Aorta (tissue), 5 donors: ENCODE measurements at regions not wholly inside any gene's neighbourhood (a gene's known extent, or its start where the extent isn't known, plus 50 kb on each side); places are given as distances from the start of the nearest gene placed in this dataset.

ENCODE experiments used
- ATAC-seq: fragments of 200-7000 bp; cut with Tn5 transposase; one replicate; pipeline ENCODE4 v1.9.1; 2022; ENCODE audit warnings: moderate library complexity; ENCODE audit not compliant: low FRiP score
- DNase-seq, 2 donors: peaks; one replicate each; pipeline ENCODE4 v3.0.0-alpha.2; 2020
- H3K27ac ChIP-seq, 2 donors: one replicate each; pipeline ENCODE4 v1.5.1; 2013; ENCODE audit warnings: low read length in 2 of 2, mild to moderate bottlenecking in 2 of 2, moderate library complexity in 2 of 2, control low read depth in 1 of 2, inconsistent platforms in 1 of 2, low read depth in 1 of 2
- H3K27me3 ChIP-seq, 2 donors: one replicate each; pipeline ENCODE4 v1.6.1; 2013; ENCODE audit warnings: control low read depth in 1 of 2, low read length in 1 of 2, mild to moderate bottlenecking in 1 of 2, moderate library complexity in 1 of 2; ENCODE audit not compliant: insufficient read depth in 2 of 2, control insufficient read depth in 1 of 2
- H3K36me3 ChIP-seq, 2 donors: one replicate each; pipeline ENCODE4 v1.6.1; 2013; ENCODE audit warnings: control low read depth in 1 of 2, low read length in 1 of 2, mild to moderate bottlenecking in 1 of 2; ENCODE audit not compliant: insufficient read depth in 2 of 2, control insufficient read depth in 1 of 2
- H3K4me1 ChIP-seq, 2 donors: one replicate each; pipeline ENCODE4 v1.6.1; 2013; ENCODE audit warnings: low read length in 2 of 2, control low read depth in 1 of 2, mild to moderate bottlenecking in 1 of 2, moderate library complexity in 1 of 2; ENCODE audit not compliant: insufficient read depth in 2 of 2, control insufficient read depth in 1 of 2
- H3K4me3 ChIP-seq, 2 donors: one replicate each; pipeline ENCODE4 v1.5.1; 2013; ENCODE audit warnings: low read length in 2 of 2, control low read depth in 1 of 2, mild to moderate bottlenecking in 1 of 2
- H3K9me3 ChIP-seq: one replicate; pipeline ENCODE4 v1.6.1; 2013; ENCODE audit warnings: mild to moderate bottlenecking, low read length; ENCODE audit not compliant: control insufficient read depth
- WGBS, 2 donors: extraction: QIAGEN DNeasy Blood & Tissue Kit; methylation state at CpG; one replicate each; pipeline ENCODE4 v1.1.7; 2013; 5-methylcytosine and 5-hydroxymethylcytosine counted together
- intact Hi-C, 2 donors: fragments of 100-400 bp; cut with DNase I; formaldehyde crosslinking; loops; one replicate each; pipeline versions ENCODE4 v1.14.2 to v1.15.0; 2022
- donor health status: healthy with polysubstance abuse.
- donor health status: Bipolar disorder and iron deficiency.
- donor health status: DM: no; HTN: no; CAD: no.
- donor health status: DM: no; HTN: no; CAD: no.
- donor health status: DM: yes; HTN: yes; CAD: no.

DNA sequence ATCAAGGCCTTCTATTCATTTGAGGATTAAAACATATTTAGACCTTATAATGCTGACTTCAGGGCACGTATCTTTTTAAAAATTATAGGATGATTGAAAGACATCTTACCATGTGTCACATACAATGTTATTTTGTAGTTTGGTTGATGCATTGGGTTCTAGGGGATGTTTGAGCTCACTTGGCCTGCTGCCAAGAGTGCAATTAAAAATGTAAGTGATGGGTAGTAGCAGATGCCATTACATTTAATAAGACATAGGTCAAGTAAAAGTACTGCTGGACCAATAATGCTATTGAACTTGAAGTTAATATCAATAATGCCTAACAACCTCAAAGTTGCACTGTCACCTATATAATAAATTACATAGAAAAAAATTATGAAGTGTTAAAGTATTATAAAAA lies 616.5 kb upstream of the RGS18 start:
- no peak for ATAC-seq
- no peaks in the 10 kb centered on the region for H3K27me3 ChIP-seq
- H3K4me1 ChIP-seq = no peaks in the 10 kb centered on the region
- 47 to 70% methylated on average over 1 of the region's 1 CpG for WGBS, 2 donors
- no peak overlapping the region for H3K27ac ChIP-seq
- no peak for DNase-seq
- H3K9me3 ChIP-seq = no peaks in the 10 kb centered on the region
- H3K36me3 ChIP-seq = no peaks in the 10 kb centered on the region
- no peak overlapping the region for H3K4me3 ChIP-seq
- intact Hi-C loops = no loop called here

DNA sequence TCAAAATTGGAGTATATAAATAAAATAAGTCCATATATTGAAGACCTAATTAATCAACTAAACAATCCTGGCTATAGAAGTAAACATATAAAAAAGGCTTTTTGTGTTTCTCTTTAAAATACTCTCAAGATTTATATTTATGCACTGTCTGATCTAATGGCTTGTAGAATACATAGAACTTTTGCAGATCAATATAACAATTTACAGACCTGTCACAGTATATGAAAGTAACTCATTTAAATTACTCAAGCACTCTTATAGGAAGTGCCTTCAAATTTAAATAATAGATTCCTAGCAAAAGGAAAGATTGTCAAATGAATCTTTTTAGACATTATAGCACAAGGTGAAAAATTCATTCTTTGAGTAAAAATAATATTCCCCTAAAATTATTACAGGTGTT lies 615.8 kb upstream of the RGS18 start:
- no peaks in the 10 kb centered on the region for H3K4me1 ChIP-seq
- DNase-seq (no peak), ATAC-seq (no peak)
- no peaks in the 10 kb centered on the region for H3K36me3 ChIP-seq
- no peaks in the 10 kb centered on the region for H3K27me3 ChIP-seq
- H3K4me3 ChIP-seq = no peak overlapping the region
- H3K9me3 ChIP-seq = no peaks in the 10 kb centered on the region
- intact Hi-C loops = no loop called here
- no peak overlapping the region for H3K27ac ChIP-seq

DNA sequence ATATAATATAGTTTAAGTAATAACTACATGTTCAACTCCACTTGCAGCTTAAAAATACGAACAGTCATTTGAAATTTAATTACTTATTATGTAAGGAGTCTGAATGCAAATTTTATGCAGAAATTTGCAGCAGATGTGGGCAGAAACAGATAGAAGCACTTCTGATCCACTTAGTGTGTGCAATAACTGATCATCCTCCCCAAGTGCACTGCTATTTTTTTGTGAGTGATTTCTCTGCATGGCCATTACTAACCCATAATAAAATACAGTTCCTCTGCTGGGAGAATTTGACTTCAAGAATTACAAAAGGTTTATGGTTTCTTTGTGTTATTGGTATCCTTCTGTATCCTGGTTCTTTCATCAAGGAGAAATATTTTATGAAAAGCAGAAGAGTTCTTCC lies 611.5 kb upstream of the RGS18 start:
- WGBS, 2 donors = 73 to 86% methylated on average over 1 of the region's 1 CpG
- Histone ChIP-seq H3K36me3 (no peaks in the 10 kb centered on the region), H3K27me3 (no peaks in the 10 kb centered on the region), H3K9me3 (no peaks in the 10 kb centered on the region), H3K4me1 (no peaks in the 10 kb centered on the region), H3K27ac (no peak overlapping the region), H3K4me3 (no peak overlapping the region)
- ATAC-seq = no peak
- intact Hi-C loops = no loop called here
- DNase-seq = no peak

DNA sequence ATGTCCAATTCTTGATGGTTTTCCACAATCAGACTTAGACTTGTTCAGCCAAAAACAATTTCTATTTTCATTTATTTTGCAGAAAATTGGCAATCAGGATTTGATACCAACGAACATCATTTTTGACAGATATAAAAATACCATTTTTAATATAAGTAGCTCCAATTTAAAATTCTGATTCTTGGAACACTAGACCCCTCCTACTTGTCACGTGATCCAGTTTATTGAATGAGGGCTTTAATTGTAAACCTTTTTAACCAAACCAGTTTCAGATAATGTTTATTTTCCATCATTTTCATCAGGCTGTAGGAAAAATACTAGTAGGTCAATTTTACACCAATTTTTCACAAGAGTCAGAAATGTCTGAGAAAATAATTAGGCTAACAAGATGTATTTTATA lies 607.2 kb upstream of the RGS18 start:
- no peaks in the 10 kb centered on the region for H3K4me1 ChIP-seq
- intact Hi-C loops = no loop called here
- no peak for ATAC-seq
- 67 to 72% methylated on average over 2 of the region's 2 CpGs for WGBS, 2 donors
- H3K4me3 ChIP-seq = no peak overlapping the region
- H3K36me3 ChIP-seq = no peaks in the 10 kb centered on the region
- H3K27me3 ChIP-seq = no peaks in the 10 kb centered on the region
- DNase-seq = no peak
- no peaks in the 10 kb centered on the region for H3K9me3 ChIP-seq
- H3K27ac ChIP-seq = no peak overlapping the region

DNA sequence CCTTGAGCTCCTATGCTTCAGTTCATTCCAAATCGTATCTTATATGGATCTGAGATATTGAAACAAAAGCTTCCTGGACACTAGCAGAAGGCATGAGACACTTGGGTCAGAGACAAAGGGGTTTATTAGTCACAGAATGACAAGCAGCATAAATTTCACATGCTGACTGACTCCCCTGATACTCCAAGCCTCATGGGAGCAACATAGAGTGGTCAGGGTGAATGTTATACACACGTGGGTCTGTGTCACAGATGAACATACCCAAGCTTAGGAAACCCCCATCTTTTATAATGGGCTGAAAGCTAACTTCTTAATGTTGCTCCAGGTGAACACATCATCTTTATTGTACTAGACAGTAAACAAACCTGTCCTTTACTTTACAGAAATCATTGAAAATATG lies 599.9 kb upstream of the RGS18 start:
- H3K27me3 ChIP-seq = no peaks in the 10 kb centered on the region
- no peaks in the 10 kb centered on the region for H3K36me3 ChIP-seq
- no peak overlapping the region for H3K27ac ChIP-seq
- no peaks in the 10 kb centered on the region for H3K9me3 ChIP-seq
- 61 to 63% methylated on average over 2 of the region's 2 CpGs for WGBS, 2 donors
- DNase-seq (no peak), ATAC-seq (no peak)
- H3K4me3 ChIP-seq = no peak overlapping the region
- intact Hi-C loops = no loop called here
- no peaks in the 10 kb centered on the region for H3K4me1 ChIP-seq

DNA sequence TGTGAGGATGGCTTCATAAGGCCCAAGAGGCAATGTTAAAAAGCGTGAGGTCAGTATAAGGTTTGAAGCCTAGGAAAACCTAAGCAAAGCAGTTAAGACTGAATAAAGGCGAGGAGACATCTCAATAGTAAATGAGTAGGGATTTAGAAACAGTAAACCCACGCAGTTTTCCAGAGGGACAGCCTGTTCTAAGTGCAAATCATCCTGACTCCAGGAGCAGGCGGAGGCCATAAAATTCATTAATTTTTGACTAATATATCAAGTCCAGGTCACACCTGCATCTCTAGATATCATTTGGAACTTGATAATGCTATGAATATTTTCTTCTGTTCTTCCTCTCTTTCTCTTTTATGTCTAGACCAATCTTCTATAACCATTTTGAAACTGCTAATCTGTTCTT lies 597.0 kb upstream of the RGS18 start:
- Histone ChIP-seq H3K4me1 (no peaks in the 10 kb centered on the region), H3K27me3 (no peaks in the 10 kb centered on the region), H3K4me3 (no peak overlapping the region), H3K27ac (no peak overlapping the region), H3K36me3 (no peaks in the 10 kb centered on the region), H3K9me3 (no peaks in the 10 kb centered on the region)
- intact Hi-C loops = no loop called here
- no peak for ATAC-seq
- no peak for DNase-seq
- WGBS, 2 donors = 79 to 88% methylated on average over 4 of the region's 4 CpGs

DNA sequence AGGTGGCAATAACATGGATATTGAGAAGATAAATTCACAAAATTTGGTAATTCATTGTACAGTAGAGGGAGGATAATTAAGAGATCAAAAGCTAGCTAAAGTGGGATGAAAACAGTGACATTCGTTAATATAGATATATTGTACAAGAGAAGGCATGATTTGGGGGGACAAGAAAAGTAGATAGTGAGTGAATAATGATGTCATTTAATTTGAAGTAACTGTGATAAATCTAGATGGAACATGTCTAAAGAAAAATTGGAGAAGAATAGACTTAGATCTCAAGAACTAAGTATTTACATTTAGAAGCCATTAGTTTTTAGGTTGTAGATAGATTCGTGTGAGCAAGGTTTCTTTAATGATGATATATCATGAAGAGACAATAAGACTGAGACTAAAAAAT lies 594.0 kb upstream of the RGS18 start:
- intact Hi-C loops = no loop called here
- H3K4me1 ChIP-seq = no peaks in the 10 kb centered on the region
- H3K4me3 ChIP-seq = no peak overlapping the region
- ATAC-seq (no peak), DNase-seq (no peak)
- no peaks in the 10 kb centered on the region for H3K9me3 ChIP-seq
- no peaks in the 10 kb centered on the region for H3K36me3 ChIP-seq
- H3K27me3 ChIP-seq = no peaks in the 10 kb centered on the region
- 87 to 90% methylated on average over 2 of the region's 2 CpGs for WGBS, 2 donors
- no peak overlapping the region for H3K27ac ChIP-seq

DNA sequence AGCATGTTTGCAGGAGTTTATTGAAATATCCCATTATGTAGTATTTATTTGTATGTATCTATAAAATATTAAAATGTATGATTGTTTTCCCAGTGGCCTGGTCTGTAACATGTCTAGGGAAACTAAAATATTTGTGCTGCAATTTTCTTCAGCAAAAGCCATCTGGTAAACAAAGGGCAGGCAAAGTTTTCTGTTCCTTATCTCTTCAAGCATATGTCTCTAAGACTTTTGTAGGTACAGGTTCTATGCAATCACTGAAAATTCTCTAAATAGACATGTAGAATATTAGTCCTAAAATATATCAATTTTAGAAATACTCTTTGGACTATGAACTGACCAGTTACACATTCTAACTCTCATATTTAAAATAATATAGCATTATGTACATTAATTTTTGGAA lies 585.8 kb upstream of the RGS18 start:
- intact Hi-C loops = no loop called here
- H3K4me3 ChIP-seq = no peak overlapping the region
- no peak for DNase-seq
- H3K4me1 ChIP-seq = no peaks in the 10 kb centered on the region
- H3K27me3 ChIP-seq = no peaks in the 10 kb centered on the region
- H3K9me3 ChIP-seq = peaks cover 1% of the 10 kb centered on the region
- ATAC-seq = no peak
- H3K36me3 ChIP-seq = no peaks in the 10 kb centered on the region
- H3K27ac ChIP-seq = no peak overlapping the region

DNA sequence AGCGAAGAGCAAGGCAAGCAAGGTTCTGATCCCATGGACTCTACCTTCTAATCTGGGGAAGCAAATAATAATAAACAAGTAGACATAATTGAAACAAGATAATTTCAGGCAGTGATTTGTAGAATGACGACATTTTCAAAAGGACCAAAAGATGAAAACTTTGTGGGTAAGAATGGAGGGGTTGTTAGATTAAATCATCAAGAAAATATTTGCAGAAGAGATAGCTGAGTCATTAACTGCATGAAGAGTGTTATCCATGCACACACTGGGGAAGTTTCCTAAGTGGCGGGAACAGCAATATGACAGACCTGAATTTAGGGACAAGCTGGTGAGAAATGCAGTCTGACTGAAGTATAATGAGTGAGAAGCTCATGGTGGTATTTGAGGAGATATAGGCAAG lies 583.1 kb upstream of the RGS18 start:
- no peak for DNase-seq
- Histone ChIP-seq H3K9me3 (peaks cover 1% of the 10 kb centered on the region), H3K4me3 (no peak overlapping the region), H3K27ac (no peak overlapping the region), H3K27me3 (no peaks in the 10 kb centered on the region), H3K36me3 (no peaks in the 10 kb centered on the region), H3K4me1 (no peaks in the 10 kb centered on the region)
- no peak for ATAC-seq
- 65 to 71% methylated on average over 3 of the region's 3 CpGs for WGBS, 2 donors
- intact Hi-C loops = no loop called here

DNA sequence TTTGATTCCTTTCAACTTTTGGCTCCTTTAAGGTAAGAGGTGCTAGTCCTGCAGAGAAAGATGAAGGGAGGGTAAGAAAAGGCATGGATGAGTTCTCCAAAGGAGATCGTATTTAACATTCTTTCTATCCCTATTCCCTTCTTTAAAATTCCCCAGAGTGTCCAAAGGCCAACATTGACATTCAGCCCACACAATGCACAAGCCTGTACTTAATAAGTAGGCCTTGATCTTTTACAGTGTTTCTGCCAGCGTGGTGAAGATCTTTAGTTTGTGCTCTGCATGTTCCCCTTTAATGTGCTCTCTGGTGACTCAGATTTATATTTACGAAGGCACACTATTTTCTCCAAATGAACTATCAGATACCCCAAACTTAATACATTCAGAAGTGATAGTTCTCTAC lies 582.5 kb upstream of the RGS18 start:
- intact Hi-C loops = no loop called here
- Histone ChIP-seq H3K4me3 (no peak overlapping the region), H3K27ac (no peak overlapping the region), H3K4me1 (no peaks in the 10 kb centered on the region), H3K27me3 (no peaks in the 10 kb centered on the region), H3K36me3 (no peaks in the 10 kb centered on the region), H3K9me3 (peaks cover 3% of the 10 kb centered on the region)
- ATAC-seq = no peak
- 65 to 68% methylated on average over 3 of the region's 3 CpGs for WGBS, 2 donors
- no peak for DNase-seq
